Prostate gland (tissue), 2 donors: ENCODE measurements at regions not wholly inside any gene's neighbourhood (a gene's known extent, or its start where the extent isn't known, plus 50 kb on each side); places are given as distances from the start of the nearest gene placed in this dataset.

Experiments used
- DNase-seq: peaks from one replicate; pipeline ENCODE4 v3.0.0-alpha.2; 2019; ENCODE audit warnings: low spot score
- H3K27ac ChIP-seq, 2 donors: fragments of 200-600 bp; sonication (generic); 2 replicates each; pipeline ENCODE4 v1.5.1; 2017 to 2019
- H3K27me3 ChIP-seq: fragments of 200-600 bp; sonication (generic); replicated peaks from 2 replicates; pipeline ENCODE4 v1.5.1; 2019; ENCODE audit not compliant: insufficient read depth
- H3K36me3 ChIP-seq, 2 donors: fragments of 200-600 bp; sonication (generic); 1 replicate in 1 of 2; 2 replicates in 1 of 2; pipeline versions ENCODE4 v1.5.1 to v1.8.1; 2017 to 2019
- H3K4me1 ChIP-seq: fragments of 200-600 bp; sonication (generic); replicated peaks from 2 replicates; pipeline ENCODE4 v1.5.1; 2019
- H3K4me3 ChIP-seq, 2 donors: fragments of 200-600 bp; sonication (generic); 2 replicates each; pipeline ENCODE4 v1.5.1; 2017 to 2019
- H3K9me3 ChIP-seq: fragments of 200-600 bp; sonication (generic); 2 replicates; pipeline ENCODE4 v1.5.1; 2017
- CTCF ChIP-seq, 4 experiments: fragments of 200-600 bp in 2 of 4; fragments of 450-650 bp in 2 of 4; sonication (generic) in 2 of 4; IDR thresholded peaks; 1 replicate in 3 of 4; 2 replicates in 1 of 4; pipeline ENCODE4 v1.5.1; 2016 to 2019; ENCODE audit warnings: antibody characterized with exemption in 4 of 4, mild to moderate bottlenecking in 2 of 4, moderate library complexity in 2 of 4
- POLR2A ChIP-seq: fragments of 450-650 bp; IDR thresholded peaks from one replicate; pipeline ENCODE4 v1.6.1; 2016; ENCODE audit warnings: antibody characterized with exemption, mild to moderate bottlenecking
- POLR2AphosphoS5 ChIP-seq: sonication (generic); formaldehyde crosslinking; IDR thresholded peaks from one replicate; pipeline ENCODE4 v1.6.1; 2017; ENCODE audit warnings: antibody characterized with exemption
- WGBS: methylation state at CpG from one replicate; pipeline ENCODE4 v1.1.5; 2018; 5-methylcytosine and 5-hydroxymethylcytosine counted together
- intact Hi-C: fragments of 100-400 bp; cut with DNase I; formaldehyde crosslinking; loops from one replicate; pipeline ENCODE4 v1.14.2; 2022

GRCh38 chr5:68522863-68523262 is 307.3 kb downstream of the PIK3R1 start:
- H3K27me3 ChIP-seq = no peaks in the 10 kb centered on the region
- H3K4me1 ChIP-seq = no peaks in the 10 kb centered on the region
- 78% methylated on average over 4 of the region's 4 CpGs for WGBS
- DNase-seq = no peak
- no peak overlapping the region for H3K27ac ChIP-seq
- no peak overlapping the region for H3K4me3 ChIP-seq
- H3K36me3 ChIP-seq = no peaks in the 10 kb centered on the region
- no peaks in the 10 kb centered on the region for H3K9me3 ChIP-seq
- TF ChIP-seq POLR2A = no peak
- no peak for TF ChIP-seq POLR2AphosphoS5
- TF ChIP-seq CTCF (IDR thresholded peaks at IDR 0.05) = no peak
- intact Hi-C loops = no loop called here

DNA sequence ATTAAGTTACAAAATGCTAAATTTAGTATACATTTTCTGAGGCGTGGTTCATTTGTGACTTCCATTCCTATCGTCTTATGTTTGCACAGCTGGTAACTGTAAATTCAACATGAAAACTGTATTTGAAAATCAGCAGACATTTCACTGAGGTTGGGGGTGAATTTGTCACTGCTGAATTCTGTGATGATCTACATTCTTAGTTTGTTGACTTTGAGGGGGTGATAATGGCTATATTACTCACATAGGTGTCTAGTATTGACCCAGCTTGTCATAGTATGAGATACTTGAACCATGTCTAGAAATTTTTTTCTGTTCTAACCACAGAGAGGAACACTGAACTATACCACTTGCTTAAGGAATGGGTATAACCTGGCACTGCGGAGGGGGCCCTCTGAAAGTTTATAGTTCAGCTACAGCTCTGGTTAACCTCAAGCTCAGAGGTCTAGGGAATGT is 313.3 kb downstream of the PIK3R1 start:
- no peaks in the 10 kb centered on the region for H3K4me1 ChIP-seq
- TF ChIP-seq CTCF (IDR thresholded peaks at IDR 0.05) = no peak
- TF ChIP-seq POLR2AphosphoS5 = no peak
- no peak for TF ChIP-seq POLR2A
- H3K27me3 ChIP-seq = no peaks in the 10 kb centered on the region
- no peak overlapping the region for H3K4me3 ChIP-seq
- no peak overlapping the region for H3K27ac ChIP-seq
- H3K9me3 ChIP-seq = no peaks in the 10 kb centered on the region
- no peak for DNase-seq
- H3K36me3 ChIP-seq = no peaks in the 10 kb centered on the region
- intact Hi-C loops = no loop called here
- 54% methylated on average over 3 of the region's 3 CpGs for WGBS

GRCh38 chr5:68529581-68529980 is 314.0 kb downstream of the PIK3R1 start:
- intact Hi-C loops = no loop called here
- no peaks in the 10 kb centered on the region for H3K27me3 ChIP-seq
- no peaks in the 10 kb centered on the region for H3K9me3 ChIP-seq
- no peak overlapping the region for H3K27ac ChIP-seq
- H3K4me1 ChIP-seq = no peaks in the 10 kb centered on the region
- 86% methylated on average over 3 of the region's 3 CpGs for WGBS
- TF ChIP-seq POLR2A = no peak
- DNase-seq = no peak
- no peak overlapping the region for H3K4me3 ChIP-seq
- no peaks in the 10 kb centered on the region for H3K36me3 ChIP-seq

GRCh38 chr5:68531970-68532369 is 316.4 kb downstream of the PIK3R1 start:
- H3K4me1 ChIP-seq = peaks cover 4% of the 10 kb centered on the region
- no peak overlapping the region for H3K4me3 ChIP-seq
- 91% methylated on average over 4 of the region's 4 CpGs for WGBS
- no peaks in the 10 kb centered on the region for H3K36me3 ChIP-seq
- H3K27me3 ChIP-seq = no peaks in the 10 kb centered on the region
- no peak for DNase-seq
- no peak overlapping the region for H3K27ac ChIP-seq
- intact Hi-C loops = no loop called here
- TF ChIP-seq POLR2A (no peak), CTCF (IDR thresholded peaks at IDR 0.05) (no peak), POLR2AphosphoS5 (no peak)
- no peaks in the 10 kb centered on the region for H3K9me3 ChIP-seq

GRCh38 chr5:68533051-68533450 is 317.5 kb downstream of the PIK3R1 start:
- Histone ChIP-seq H3K27me3 (no peaks in the 10 kb centered on the region), H3K36me3 (no peaks in the 10 kb centered on the region), H3K9me3 (no peaks in the 10 kb centered on the region), H3K27ac (peak overlapping the region in 1 of 2 donors; percentile 68), H3K4me3 (no peak overlapping the region), H3K4me1 (peaks cover 4% of the 10 kb centered on the region)
- no peak for DNase-seq
- 48% methylated on average over 2 of the region's 2 CpGs for WGBS
- TF ChIP-seq CTCF (IDR thresholded peaks at IDR 0.05) (no peak), POLR2A (no peak), POLR2AphosphoS5 (no peak)
- intact Hi-C loops = no loop called here
